ENCODE measurements at regions not wholly inside any gene's neighbourhood (a gene's known extent, or its start where the extent isn't known, plus 50 kb on each side); places are given as distances from the start of the nearest gene placed in this dataset.
"Not testable (repeated sequence)": the region's sequence is repeated elsewhere in the genome, so short reads cannot be mapped to it uniquely, and the experiment has no call there.

GRCh38 chr17:77288115-77288619 lies 147.4 kb downstream of the SEC14L1 start:
- no peak for DNase-seq (ENCODE audit: low read depth in 3 of 3, low spot score in 2 of 3)

- DNase-seq (ENCODE audit: low read depth in 3 of 3, low spot score in 2 of 3), result not testable (repeated sequence)
Observed at GRCh38 chr17:77290759-77291558, 150.2 kb downstream of the SEC14L1 start.

GRCh38 chr17:77291591-77292386 lies 151.0 kb downstream of the SEC14L1 start:
- DNase-seq (ENCODE audit: low read depth in 3 of 3, low spot score in 2 of 3), result no peak

GRCh38 chr17:77294761-77295160 lies 154.0 kb downstream of the SEC14L1 start:
- no peak for DNase-seq (ENCODE audit: low read depth in 3 of 3, low spot score in 2 of 3)

- DNase-seq (ENCODE audit: low read depth in 3 of 3, low spot score in 2 of 3), result no peak
Observed at GRCh38 chr17:77295241-77295853, 154.6 kb downstream of the SEC14L1 start.

GRCh38 chr17:77296769-77297409 lies 156.1 kb downstream of the SEC14L1 start:
- DNase-seq (ENCODE audit: low read depth in 3 of 3, low spot score in 2 of 3), result no peak

- DNase-seq (ENCODE audit: low read depth in 3 of 3, low spot score in 2 of 3), result no peak
Observed at GRCh38 chr17:77297693-77298666, 157.2 kb downstream of the SEC14L1 start.

- DNase-seq (ENCODE audit: low read depth in 3 of 3, low spot score in 2 of 3), result no peak
Observed at GRCh38 chr17:77298811-77299210, 158.0 kb downstream of the SEC14L1 start.

GRCh38 chr17:77299256-77300015 lies 158.7 kb downstream of the SEC14L1 start:
- DNase-seq (ENCODE audit: low read depth in 3 of 3, low spot score in 2 of 3), result no peak

GRCh38 chr17:77300016-77300686 lies 159.4 kb downstream of the SEC14L1 start:
- no peak for DNase-seq (ENCODE audit: low read depth in 3 of 3, low spot score in 2 of 3)

- no peak for DNase-seq (ENCODE audit: low read depth in 3 of 3, low spot score in 2 of 3)
Observed at GRCh38 chr17:77301694-77302266, 161.0 kb downstream of the SEC14L1 start.

- no peak for DNase-seq (ENCODE audit: low read depth in 3 of 3, low spot score in 2 of 3)
Observed at GRCh38 chr17:77302682-77303081, 161.9 kb downstream of the SEC14L1 start.

GRCh38 chr17:77303620-77304019 lies 162.9 kb downstream of the SEC14L1 start:
- no peak for DNase-seq (ENCODE audit: low read depth in 3 of 3, low spot score in 2 of 3)

- DNase-seq (ENCODE audit: low read depth in 3 of 3, low spot score in 2 of 3), result no peak
Observed at GRCh38 chr17:77304051-77304745, 163.4 kb downstream of the SEC14L1 start.

- no peak for DNase-seq (ENCODE audit: low read depth in 3 of 3, low spot score in 2 of 3)
Observed at GRCh38 chr17:77304746-77305473, 164.1 kb downstream of the SEC14L1 start.

GRCh38 chr17:77306048-77306789 lies 165.4 kb downstream of the SEC14L1 start:
- DNase-seq (ENCODE audit: low read depth in 3 of 3, low spot score in 2 of 3), result no peak
